ENCODE measurements at regions not wholly inside any gene's neighbourhood (a gene's known extent, or its start where the extent isn't known, plus 50 kb on each side); places are given as distances from the start of the nearest gene placed in this dataset.
"Not testable (repeated sequence)": the region's sequence is repeated elsewhere in the genome, so short reads cannot be mapped to it uniquely, and the experiment has no call there.

- DNase-seq (ENCODE audit: low read depth): no peak
Measured at GRCh38 chr20:48155268-48155667, 370.0 kb upstream of the SULF2 start.

DNA sequence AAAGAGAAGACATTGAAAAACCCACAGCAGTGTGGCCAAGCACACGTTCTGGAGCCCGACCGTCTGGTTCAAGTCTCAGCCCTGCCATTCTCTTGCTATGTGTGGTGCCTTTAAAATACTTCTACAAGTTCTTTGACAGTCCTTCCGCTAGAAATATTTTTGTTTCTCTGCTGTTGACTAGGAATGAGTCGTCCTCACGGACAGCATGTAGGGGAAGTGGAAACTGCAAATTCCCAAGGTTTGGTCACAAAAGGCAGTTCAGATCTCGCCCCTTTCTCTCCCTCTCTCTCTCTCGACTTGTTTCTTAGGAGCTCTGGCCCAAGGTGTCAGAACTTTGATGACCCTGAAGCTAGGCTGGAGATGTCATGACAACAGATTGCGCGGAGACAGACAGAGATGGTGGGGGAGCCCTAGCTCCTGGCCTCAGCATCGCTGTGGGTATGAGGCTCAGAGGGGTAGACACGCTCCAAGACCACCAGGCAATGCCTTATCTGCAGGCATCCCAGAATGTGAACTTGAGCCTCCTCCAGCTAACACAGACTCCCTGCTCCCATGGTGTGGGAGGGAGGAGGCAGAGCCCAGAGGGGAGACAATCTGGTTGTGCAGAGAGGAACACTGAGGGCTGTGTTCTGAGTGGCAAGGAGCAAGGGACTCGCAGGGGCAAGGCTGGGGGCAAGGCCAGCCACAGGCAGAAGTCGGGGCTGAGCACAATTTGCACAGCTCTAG is 368.9 kb upstream of the SULF2 start:
- no peak for DNase-seq (ENCODE audit: low read depth)

DNA sequence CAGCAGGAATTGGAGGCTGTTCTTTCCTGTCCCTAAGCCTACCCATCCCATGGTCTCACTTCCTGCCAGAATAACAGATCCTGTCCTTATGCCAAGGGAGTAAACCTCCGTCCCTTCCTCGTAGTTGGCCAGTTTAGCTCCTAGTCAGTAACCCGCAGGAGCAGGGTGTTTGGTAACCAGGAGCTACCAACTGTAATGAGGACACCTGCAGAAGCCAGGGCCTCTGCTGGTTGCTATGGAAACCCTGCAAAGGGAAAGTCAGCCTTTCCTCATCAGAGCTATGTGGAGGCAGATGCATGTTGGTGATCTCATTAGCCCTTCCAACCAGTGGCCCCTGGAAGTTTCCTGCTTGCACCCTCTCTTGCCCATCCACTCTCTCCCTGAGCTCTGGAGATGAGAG is 368.2 kb upstream of the SULF2 start:
- no peak for DNase-seq (ENCODE audit: low read depth)

DNA sequence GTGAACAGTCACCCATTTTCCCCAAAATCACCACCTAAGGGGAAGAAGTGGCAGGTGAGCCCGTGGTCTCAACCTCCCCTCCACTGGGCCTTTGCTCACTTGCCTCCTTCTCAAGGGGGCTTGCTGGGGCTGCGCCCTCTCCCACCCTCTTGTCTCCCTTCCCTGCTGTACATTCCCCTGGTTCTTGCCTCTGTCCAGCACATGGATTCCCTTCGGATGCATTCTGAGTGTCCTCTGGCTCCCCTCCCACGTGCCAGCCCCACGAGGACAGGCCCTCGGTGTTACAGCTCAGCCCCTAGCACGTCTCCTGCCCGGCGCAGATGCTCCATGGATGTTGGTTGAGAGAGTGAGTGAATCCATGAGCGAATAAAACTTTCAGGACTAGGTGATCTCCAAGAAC is 367.8 kb upstream of the SULF2 start:
- DNase-seq (ENCODE audit: low read depth): no peak

DNA sequence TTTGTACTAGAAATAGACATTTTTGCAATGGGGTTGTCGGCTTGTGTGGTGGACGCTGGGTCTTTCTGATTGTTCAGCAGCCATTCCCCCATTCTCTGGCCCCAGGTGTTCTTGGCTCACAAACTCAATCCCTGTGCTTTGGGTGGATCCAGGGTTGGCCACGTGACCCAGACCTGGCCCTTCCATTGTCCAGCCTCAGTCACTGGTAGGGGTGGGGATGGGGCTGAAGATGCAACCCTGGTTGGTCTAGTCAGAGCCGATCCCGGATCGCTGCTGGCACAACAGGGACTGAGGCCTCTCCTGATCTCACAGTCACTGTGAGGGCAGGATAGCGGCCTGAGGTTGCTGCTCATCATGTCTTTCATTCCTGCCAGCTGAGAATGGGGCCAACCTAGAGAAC is 365.3 kb upstream of the SULF2 start:
- DNase-seq (ENCODE audit: low read depth): no peak

- DNase-seq (ENCODE audit: low read depth): no peak
Measured at GRCh38 chr20:48149902-48150301, 364.6 kb upstream of the SULF2 start.

- DNase-seq (ENCODE audit: low read depth): no peak
Measured at GRCh38 chr20:48148916-48149672, 363.8 kb upstream of the SULF2 start.

DNA sequence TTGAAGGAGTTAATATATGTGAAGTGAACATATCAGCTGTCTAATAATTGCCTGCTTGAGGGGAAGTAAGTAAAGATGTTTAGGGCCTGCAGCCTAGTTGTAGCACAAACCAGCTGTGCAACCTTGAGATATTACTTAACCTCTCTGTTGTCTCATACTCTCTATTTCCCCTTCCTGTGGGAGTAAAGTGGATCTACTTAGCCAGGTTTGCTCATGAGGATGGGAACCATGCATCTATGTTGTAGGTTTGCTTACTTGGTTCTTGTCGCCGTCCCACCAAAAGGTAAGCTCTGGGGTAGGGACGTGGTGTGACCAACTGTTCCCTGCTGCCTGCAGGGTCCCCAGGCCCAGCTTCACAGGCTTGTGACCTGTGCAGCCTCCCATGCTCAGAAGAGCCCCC is 362.7 kb upstream of the SULF2 start:
- DNase-seq (ENCODE audit: low read depth): no peak

- DNase-seq (ENCODE audit: low read depth): no peak
Measured at GRCh38 chr20:48147311-48147710, 362.0 kb upstream of the SULF2 start.

- DNase-seq (ENCODE audit: low read depth): no peak
Measured at GRCh38 chr20:48146877-48147276, 361.6 kb upstream of the SULF2 start.

GRCh38 chr20:48146308-48146707 is 361.0 kb upstream of the SULF2 start:
- DNase-seq (ENCODE audit: low read depth): no peak

GRCh38 chr20:48143435-48144081 is 358.3 kb upstream of the SULF2 start:
- DNase-seq (ENCODE audit: low read depth): no peak

DNA sequence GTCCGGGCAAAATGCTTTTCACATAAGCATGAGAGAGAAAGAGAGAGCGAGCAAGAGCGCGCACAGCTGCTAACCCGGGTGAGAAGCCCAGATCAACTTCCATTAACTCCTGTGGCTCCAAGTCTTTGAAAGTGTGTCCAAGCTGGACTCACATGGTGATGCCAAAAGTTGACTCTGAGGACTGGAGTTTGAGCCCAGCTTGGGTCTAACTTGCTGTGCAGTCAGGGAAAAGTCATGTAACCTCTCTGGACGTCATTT is 357.2 kb upstream of the SULF2 start:
- DNase-seq (ENCODE audit: low read depth): no peak

DNA sequence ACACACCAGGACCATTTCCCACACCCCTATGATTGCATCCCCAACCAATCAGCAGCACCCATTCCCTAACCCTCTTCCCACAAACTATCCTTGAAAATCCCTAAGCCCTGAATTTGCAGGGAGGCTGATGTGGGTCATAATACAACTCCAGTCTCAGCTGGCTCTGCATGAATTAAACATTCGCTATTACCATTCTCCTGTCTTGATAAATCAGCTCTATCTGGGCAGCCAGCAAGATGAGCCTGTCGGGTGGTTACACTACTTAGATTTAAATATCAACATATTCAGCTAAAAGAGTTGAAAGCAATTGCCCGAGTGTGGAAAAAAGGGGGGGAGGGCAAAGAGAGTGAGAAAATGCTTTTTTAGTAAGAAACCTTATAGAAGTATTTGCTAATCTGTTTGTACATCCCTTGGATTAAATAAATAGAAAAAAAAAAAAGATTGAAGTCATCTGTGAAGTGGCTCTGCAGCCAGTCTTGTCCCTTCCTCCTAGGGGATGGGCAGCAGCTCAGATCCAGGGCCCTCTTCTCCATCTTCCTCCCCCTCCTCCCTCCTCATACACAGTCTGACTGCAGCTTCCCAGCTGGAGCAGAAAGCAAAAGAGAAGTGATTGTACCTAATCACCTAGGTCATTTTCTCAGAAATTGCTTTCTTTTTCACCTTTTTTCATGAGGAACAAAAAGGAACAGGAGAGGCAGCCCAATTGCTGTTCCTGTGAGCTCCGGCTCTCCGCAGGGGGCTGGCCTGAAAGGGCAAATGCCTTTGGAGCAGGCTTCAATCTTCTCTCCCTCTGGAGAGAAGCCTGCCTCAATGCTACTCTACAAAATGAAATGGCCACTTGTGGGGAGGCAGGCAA is 356.6 kb upstream of the SULF2 start:
- no peak for DNase-seq (ENCODE audit: low read depth)

DNA sequence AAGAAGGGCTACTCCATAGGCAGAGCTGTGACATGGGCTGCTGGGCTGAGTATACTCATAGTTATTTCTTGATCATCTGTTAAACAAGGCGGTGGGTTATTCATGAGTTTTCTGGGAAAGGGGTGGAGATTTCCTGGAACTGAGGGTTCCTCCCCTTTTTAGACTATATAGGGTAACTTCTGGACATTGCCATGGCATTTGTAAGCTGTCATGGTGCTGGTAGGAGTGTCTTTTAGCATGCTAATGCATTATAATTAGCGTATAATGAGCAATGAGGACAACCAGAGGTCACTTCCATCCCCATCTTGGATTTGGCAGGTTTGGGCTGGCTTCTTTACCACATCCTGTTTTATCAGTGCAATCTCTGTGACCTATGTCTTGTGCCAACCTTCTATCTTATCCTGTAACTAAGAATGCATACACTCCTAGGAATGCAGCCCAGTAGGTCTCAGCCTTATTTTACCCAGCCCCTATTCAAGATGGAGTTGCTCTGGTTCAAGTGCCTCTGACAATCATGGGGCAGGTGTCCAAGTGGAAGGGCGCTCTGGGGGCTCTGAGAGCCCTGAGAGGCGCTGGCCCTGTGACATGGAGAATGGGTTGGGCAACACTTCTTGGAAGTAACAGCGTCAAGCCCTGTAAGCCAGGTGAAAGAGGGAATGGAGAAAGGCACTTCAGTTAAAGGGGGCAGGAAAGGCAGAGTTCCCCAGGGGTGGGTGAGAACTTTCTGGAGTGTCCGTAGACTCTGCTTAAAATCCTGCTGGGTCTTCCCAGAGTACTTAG is 354.2 kb upstream of the SULF2 start:
- no peak for DNase-seq (ENCODE audit: low read depth)

DNA sequence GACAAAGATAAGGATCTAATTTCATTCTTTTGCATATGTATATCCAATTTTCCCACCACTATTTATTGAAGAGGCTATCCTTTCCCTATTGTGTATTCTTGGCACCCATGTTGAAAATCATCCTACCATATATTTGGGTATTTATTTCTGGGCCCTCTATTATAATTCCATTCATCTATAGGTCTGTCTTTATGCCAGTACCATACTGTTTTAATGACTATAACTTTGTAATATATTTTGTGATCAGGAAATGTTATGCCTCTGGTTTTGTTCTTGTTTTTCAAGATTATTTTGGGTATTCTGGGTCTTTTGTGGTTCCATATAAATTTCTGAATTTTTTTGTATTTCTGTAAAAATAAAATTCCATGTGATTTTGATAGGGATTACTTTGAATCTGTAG is 347.6 kb upstream of the SULF2 start:
- no peak for DNase-seq (ENCODE audit: low read depth)

- no peak for DNase-seq (ENCODE audit: low read depth)
Measured at GRCh38 chr20:48131581-48131980, 346.3 kb upstream of the SULF2 start.

- DNase-seq (ENCODE audit: low read depth): no peak
Measured at GRCh38 chr20:48129345-48129942, 344.2 kb upstream of the SULF2 start.

- no peak for DNase-seq (ENCODE audit: low read depth)
Measured at GRCh38 chr20:48128436-48128835, 343.2 kb upstream of the SULF2 start.

- DNase-seq (ENCODE audit: low read depth): not testable (repeated sequence)
Measured at GRCh38 chr20:48127964-48128363, 342.7 kb upstream of the SULF2 start.

GRCh38 chr20:48127133-48127532 is 341.9 kb upstream of the SULF2 start:
- DNase-seq (ENCODE audit: low read depth): not testable (repeated sequence)

All from activated T-cell treated with anti-CD3 and anti-CD28 coated beads for 48 hours (primary cell).